Esophagus (tissue), 2 donors: ENCODE measurements at regions not wholly inside any gene's neighbourhood (a gene's known extent, or its start where the extent isn't known, plus 50 kb on each side); places are given as distances from the start of the nearest gene placed in this dataset.
A peak's percentile ranks its signal among the peaks of the same experiment; 100 is the strongest.
"Not testable (repeated sequence)": the region's sequence is repeated elsewhere in the genome, so short reads cannot be mapped to it uniquely, and the experiment has no call there.

ENCODE experiments used
- H3K27ac ChIP-seq, 2 donors: one replicate each; pipeline ENCODE4 v1.5.1; 2013; ENCODE audit warnings: low read depth in 2 of 2, mild to moderate bottlenecking in 2 of 2, inconsistent platforms in 1 of 2, low read length in 1 of 2, moderate library complexity in 1 of 2
- H3K27me3 ChIP-seq, 2 donors: one replicate each; pipeline ENCODE4 v1.6.1; 2013; ENCODE audit warnings: low read length in 2 of 2, control low read depth in 1 of 2, mild to moderate bottlenecking in 1 of 2; ENCODE audit not compliant: insufficient read depth in 2 of 2, control insufficient read depth in 1 of 2
- H3K36me3 ChIP-seq, 2 donors: one replicate each; pipeline ENCODE4 v1.6.1; 2013; ENCODE audit warnings: low read length in 1 of 2; ENCODE audit not compliant: control insufficient read depth in 2 of 2, insufficient read depth in 2 of 2
- H3K4me1 ChIP-seq, 2 donors: one replicate each; pipeline ENCODE4 v1.6.1; 2013; ENCODE audit warnings: low read length in 1 of 2; ENCODE audit not compliant: control insufficient read depth in 2 of 2, insufficient read depth in 2 of 2
- H3K4me3 ChIP-seq, 2 donors: one replicate each; pipeline ENCODE4 v1.5.1; 2013; ENCODE audit warnings: low read length in 2 of 2, mild to moderate bottlenecking in 2 of 2, low read depth in 1 of 2, moderate library complexity in 1 of 2
- H3K9me3 ChIP-seq, 2 donors: one replicate each; pipeline ENCODE4 v1.6.1; 2013; ENCODE audit warnings: mild to moderate bottlenecking in 2 of 2, low read depth in 1 of 2, low read length in 1 of 2, moderate library complexity in 1 of 2; ENCODE audit not compliant: control insufficient read depth in 2 of 2, insufficient read depth in 1 of 2
- WGBS, 2 donors: extraction: QIAGEN DNeasy Blood & Tissue Kit; methylation state at CpG; one replicate each; pipeline ENCODE4 v1.1.7; 2013; 5-methylcytosine and 5-hydroxymethylcytosine counted together
- donor health status: healthy with polysubstance abuse.
- donor health status: Bipolar disorder and iron deficiency.

DNA sequence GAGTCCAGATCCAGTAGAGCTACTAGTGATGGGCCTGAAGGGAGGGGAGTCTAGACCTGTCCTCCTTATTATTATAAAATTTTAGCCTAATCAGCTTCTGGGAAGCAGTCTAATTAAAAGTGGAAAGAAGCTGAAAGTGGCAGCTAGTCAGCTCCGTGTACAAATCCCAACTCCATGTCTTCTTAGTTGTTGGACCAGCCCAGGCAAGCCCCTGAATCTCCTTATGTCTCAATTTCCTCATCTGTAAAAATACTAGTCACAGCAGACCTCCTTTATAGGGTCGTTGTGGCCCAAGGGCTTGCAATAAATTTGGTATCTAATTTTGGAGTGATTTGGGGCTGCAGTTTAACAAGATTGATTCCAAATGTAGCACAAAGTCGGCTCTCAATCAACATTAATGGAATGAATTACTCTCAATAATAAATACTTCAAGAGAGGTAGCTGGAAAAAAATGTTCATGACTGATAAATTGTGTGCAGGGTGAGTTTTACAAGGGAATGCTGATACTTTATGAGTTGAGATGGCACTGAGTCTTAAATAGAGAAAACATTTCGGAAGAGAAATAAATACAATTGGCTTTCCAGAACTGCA, 118.3 kb upstream of the NDUFV2 start:
- H3K4me3 ChIP-seq, result no peak overlapping the region

DNA sequence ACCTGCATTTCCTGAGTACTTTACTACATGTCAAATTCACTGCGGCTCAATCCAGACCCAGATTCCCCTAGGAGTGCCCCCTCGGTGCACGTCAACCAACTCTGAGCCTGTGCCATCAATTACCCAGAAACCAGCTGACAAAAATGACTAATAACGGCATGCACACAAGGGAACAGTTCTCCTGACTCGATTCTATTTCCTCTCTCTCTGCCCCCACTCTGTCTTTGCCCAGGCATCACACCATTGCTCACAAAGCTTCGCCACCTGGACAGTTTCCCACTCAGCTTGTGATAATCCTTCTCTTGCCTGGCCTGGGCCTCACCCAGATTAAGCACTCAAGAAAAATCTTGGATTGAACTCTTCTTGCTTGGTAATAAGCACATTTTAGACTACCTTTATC, 115.3 kb upstream of the NDUFV2 start:
- WGBS, 2 donors, result 37 to 50% methylated on average over 6 of the region's 6 CpGs
- Histone ChIP-seq H3K4me3 (no peak overlapping the region), H3K4me1 (no peaks in the 10 kb centered on the region), H3K36me3 (no peaks in the 10 kb centered on the region), H3K27me3 (no peaks in the 10 kb centered on the region), H3K9me3 (no peaks in the 10 kb centered on the region), H3K27ac (peak overlapping the region in 1 of 2 donors; percentile 35)

More for the DNA sequence above, 118.3 kb upstream of the NDUFV2 start:
- Histone ChIP-seq H3K36me3 (no peaks in the 10 kb centered on the region), H3K9me3 (no peaks in the 10 kb centered on the region), H3K27ac (no peak overlapping the region), H3K27me3 (no peaks in the 10 kb centered on the region), H3K4me1 (no peaks in the 10 kb centered on the region)
- 55 to 61% methylated on average over 4 of the region's 4 CpGs for WGBS, 2 donors

DNA sequence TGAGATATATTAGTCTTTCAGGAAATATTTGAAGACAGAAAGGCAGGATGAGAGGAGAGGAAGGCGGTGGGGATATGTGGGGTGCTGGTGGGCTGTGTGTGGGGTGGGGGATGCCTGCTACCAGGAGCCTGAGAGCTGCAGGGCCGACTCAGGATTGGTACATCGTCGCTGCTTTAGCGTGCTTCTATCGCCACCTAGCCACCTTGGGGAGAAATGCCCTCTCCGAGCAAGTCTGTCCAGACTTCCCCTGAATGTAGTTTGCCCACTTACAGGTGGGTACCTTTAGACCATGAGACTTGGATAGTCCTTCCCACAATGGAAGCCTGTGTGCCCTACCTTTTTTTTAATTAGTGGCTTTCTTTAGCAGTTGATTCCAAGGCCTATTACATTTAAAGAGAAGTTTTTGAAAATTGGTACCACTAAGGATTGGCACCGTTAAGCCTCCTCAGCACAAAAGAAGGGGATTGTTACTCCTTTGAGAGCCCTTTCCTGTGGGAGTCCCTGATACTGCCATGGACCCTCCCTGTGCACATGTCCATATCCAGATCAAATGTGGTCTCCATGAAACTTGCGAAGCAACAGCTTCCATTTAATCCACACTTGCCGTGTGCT, 114.1 kb upstream of the NDUFV2 start:
- H3K27ac ChIP-seq, result no peak overlapping the region

DNA sequence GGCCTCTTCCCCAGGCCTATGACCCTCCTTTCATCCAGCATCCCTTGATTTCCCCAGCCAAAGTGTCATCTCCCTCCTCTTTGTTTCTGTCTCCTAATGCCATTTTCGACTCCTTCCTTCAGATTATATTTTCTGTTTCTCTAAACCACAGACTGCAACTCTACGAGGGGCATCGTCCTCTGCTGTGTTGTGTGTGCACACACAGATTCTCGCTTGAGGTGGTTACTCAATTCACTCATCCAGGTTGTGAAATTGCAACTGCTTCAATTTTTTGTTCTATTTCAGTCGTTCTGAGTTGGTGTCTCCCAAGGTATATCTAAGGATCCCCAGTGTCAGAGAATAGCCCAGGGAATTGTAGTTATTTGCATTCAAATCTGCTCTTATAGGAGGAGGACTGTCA, 113.5 kb upstream of the NDUFV2 start:
- no peaks in the 10 kb centered on the region for H3K4me1 ChIP-seq
- H3K36me3 ChIP-seq, result no peaks in the 10 kb centered on the region
- no peaks in the 10 kb centered on the region for H3K9me3 ChIP-seq
- 67 to 69% methylated on average over 5 of the region's 5 CpGs for WGBS, 2 donors
- no peaks in the 10 kb centered on the region for H3K27me3 ChIP-seq
- H3K27ac ChIP-seq, result no peak overlapping the region
- H3K4me3 ChIP-seq, result no peak overlapping the region

More for the DNA sequence above, 114.1 kb upstream of the NDUFV2 start:
- H3K4me1 ChIP-seq, result no peaks in the 10 kb centered on the region
- 29 to 31% methylated on average over 10 of the region's 10 CpGs for WGBS, 2 donors
- no peaks in the 10 kb centered on the region for H3K36me3 ChIP-seq
- no peaks in the 10 kb centered on the region for H3K9me3 ChIP-seq
- H3K27me3 ChIP-seq, result no peaks in the 10 kb centered on the region
- H3K4me3 ChIP-seq, result no peak overlapping the region

DNA sequence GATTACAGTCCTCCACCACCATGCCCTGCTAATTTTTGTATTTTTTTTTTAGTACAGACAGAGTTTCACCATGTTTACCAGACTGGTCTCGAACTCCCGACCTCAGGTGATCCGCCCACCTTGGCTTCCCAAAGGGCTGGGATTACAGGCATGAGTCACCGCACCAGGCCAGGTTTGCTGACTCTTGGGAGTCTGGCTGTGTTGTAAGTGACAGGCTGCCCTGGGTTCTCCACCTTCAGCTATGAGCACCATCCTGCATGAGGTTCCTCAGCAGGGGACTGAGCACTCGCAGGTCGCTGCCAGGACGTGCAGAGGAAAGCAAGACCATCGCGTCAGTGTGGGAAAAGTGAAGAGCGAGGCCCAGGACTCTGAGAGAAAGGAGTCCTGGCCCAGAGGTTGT, 112.6 kb upstream of the NDUFV2 start:
- no peak overlapping the region for H3K27ac ChIP-seq
- 76 to 78% methylated on average over 10 of the region's 10 CpGs for WGBS, 2 donors
- no peaks in the 10 kb centered on the region for H3K9me3 ChIP-seq

DNA sequence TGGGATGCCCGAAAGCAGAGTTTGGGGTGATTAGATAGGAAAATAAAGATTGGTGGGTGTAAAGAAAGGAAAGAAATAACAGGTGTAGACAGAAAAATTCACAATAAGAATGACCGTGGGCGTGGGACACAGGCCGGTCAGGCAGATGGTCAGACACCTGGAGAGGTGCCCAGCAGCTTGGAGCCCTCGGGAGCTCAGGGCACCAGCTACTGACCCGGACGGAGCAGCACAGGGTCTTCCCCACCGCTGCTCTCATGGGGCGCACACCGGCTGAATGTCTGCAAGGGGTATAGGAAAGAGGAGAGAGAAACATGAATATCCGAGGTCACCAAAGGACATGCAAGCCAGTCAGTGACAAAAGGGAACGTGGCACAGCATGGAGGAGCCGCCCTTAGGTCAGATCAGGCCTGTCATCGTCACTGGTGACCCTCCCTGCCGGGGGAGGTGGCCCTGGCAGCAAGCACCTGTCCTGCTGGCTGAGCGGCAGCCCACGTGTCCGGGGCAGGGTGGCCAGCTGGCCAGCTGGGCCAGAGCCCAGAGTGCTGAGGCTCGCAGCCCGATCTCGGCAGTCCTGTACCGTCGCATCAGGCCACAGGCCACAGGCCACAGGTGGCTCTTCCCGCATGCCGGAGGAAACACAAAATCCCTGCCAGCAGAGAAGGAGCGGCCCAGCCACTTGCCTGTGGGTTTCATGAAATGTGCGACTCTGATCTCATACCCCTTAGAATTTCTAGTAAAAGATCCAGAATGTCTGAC, 112.0 kb upstream of the NDUFV2 start:
- WGBS, 2 donors, result 77 to 83% methylated on average over 27 of the region's 27 CpGs
- Histone ChIP-seq H3K4me1 (no peaks in the 10 kb centered on the region), H3K9me3 (no peaks in the 10 kb centered on the region), H3K27me3 (no peaks in the 10 kb centered on the region), H3K27ac (no peak overlapping the region), H3K36me3 (no peaks in the 10 kb centered on the region), H3K4me3 (no peak overlapping the region)

More for the DNA sequence above, 112.6 kb upstream of the NDUFV2 start:
- no peaks in the 10 kb centered on the region for H3K27me3 ChIP-seq
- no peaks in the 10 kb centered on the region for H3K4me1 ChIP-seq
- H3K36me3 ChIP-seq, result no peaks in the 10 kb centered on the region
- no peak overlapping the region for H3K4me3 ChIP-seq

DNA sequence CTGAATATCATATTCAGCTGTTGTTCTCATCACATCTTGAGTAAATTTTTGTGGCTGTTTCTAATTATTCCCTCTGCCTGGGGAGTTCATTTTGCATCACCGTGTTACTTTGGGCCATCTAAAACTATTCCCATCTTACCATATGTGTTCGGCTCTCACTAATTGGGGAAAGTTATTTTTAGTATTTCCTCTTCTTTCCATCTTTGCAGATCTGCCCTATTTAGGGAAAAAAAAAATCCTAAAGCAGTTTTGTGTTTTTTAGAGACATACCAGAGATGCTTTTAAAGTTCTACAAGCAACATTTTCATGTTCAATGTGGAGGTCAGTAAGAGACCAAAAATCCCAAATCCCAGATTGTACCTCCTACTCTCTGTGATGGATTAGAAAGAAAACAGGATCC, 111.3 kb upstream of the NDUFV2 start:
- no peaks in the 10 kb centered on the region for H3K4me1 ChIP-seq
- no peaks in the 10 kb centered on the region for H3K36me3 ChIP-seq
- H3K27me3 ChIP-seq, result no peaks in the 10 kb centered on the region
- H3K4me3 ChIP-seq, result no peak overlapping the region
- 70 to 71% methylated on average over 2 of the region's 2 CpGs for WGBS, 2 donors
- no peaks in the 10 kb centered on the region for H3K9me3 ChIP-seq
- H3K27ac ChIP-seq, result no peak overlapping the region

DNA sequence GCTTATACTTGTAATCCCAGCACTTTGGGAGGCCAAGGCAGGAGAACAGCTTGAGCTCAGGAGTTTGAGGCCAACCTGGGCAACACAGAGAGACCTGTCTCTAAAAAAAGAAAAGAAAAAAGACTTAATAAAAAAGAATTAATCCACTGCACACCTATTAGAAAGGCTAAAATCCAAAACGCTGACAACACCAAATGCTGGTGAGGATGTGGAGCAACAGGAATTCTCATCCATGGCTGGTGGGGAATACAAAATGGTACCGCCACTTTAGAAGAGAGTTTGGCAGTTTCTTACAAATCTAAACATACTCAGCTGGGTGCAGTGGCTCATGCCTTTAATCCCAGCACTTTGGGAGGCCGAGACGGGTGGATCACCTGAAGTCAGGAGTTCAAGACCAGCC, 110.0 kb upstream of the NDUFV2 start:
- not testable (repeated sequence) for H3K27me3 ChIP-seq, H3K36me3 ChIP-seq, H3K9me3 ChIP-seq, H3K27ac ChIP-seq, H3K4me1 ChIP-seq, H3K4me3 ChIP-seq
- 95 to 97% methylated on average over 4 of the region's 4 CpGs for WGBS, 2 donors

DNA sequence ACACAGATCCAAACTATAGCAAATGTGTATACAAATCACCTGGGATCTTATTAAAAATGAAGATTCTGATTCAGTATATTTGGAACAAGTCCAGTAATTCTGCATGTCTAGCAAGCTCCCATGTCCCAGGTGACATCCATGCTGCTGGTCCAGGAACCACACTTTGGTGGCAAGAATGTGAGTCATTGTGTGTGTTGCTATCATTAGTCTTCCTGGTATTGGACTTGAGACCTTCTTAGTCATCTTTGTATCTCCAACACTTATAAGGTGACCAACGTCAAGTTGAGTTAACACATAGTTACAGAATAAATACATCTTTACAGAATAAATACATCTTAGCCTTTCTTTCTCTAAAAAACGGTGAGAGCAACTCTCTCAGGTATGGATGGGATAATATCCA, 107.9 kb upstream of the NDUFV2 start:
- WGBS, 2 donors, result 45 to 54% methylated on average over 2 of the region's 2 CpGs
- Histone ChIP-seq H3K4me1 (no peaks in the 10 kb centered on the region), H3K36me3 (no peaks in the 10 kb centered on the region), H3K27me3 (no peaks in the 10 kb centered on the region), H3K4me3 (no peak overlapping the region), H3K27ac (no peak overlapping the region), H3K9me3 (peaks cover 0 to 3% of the 10 kb centered on the region in 2 donors)
